HCT116 (cell line): ENCODE measurements at regions not wholly inside any gene's neighbourhood (a gene's known extent, or its start where the extent isn't known, plus 50 kb on each side); places are given as distances from the start of the nearest gene placed in this dataset.
A peak's percentile ranks its signal among the peaks of the same experiment; 100 is the strongest.

ENCODE experiments used
- EGR1 ChIP-seq: IDR thresholded peaks from 2 replicates; pipeline ENCODE4 v1.6.1; 2012; ENCODE audit warnings: low read depth
- EZH2 ChIP-seq: fragments of 200-600 bp; sonication (generic); IDR thresholded peaks from 2 replicates; pipeline ENCODE4 v1.6.1; 2017; ENCODE audit warnings: antibody characterized with exemption, mixed run types
- EZH2phosphoT487 ChIP-seq: fragments of 200-600 bp; IDR thresholded peaks from 2 replicates; pipeline ENCODE4 v1.6.1; 2018; ENCODE audit warnings: antibody characterized with exemption, borderline replicate concordance
- FOSL1 ChIP-seq: IDR thresholded peaks from 2 replicates; pipeline ENCODE4 v1.6.1; 2012; ENCODE audit warnings: low read depth
- POLR2A ChIP-seq: IDR thresholded peaks from 2 replicates; pipeline ENCODE4 v1.7.0; 2011; ENCODE audit warnings: borderline replicate concordance; ENCODE audit not compliant: insufficient read depth, insufficient read length; ENCODE audit errors: extremely low read depth
- POLR2AphosphoS5 ChIP-seq: IDR thresholded peaks from 2 replicates; pipeline ENCODE4 v1.6.1; 2011; ENCODE audit warnings: mild to moderate bottlenecking, low read depth, low read length, moderate library complexity
- SIN3A ChIP-seq: IDR thresholded peaks from 2 replicates; pipeline ENCODE4 v1.6.1; 2012; ENCODE audit warnings: low read depth
- ZNF274 ChIP-seq: fragments of 200-500 bp; sonication (Bioruptor generic); IDR thresholded peaks from 2 replicates; pipeline ENCODE4 v1.6.1; 2014; ENCODE audit warnings: mild to moderate bottlenecking, low read depth, low read length, inconsistent platforms
- TF ChIP-seq, protein P1 (sequence below), 3 experiments: fragments of 200-600 bp in 1 of 3; sonication (generic) in 1 of 3; IDR thresholded peaks in 2 of 3; conservative IDR thresholded peaks in 1 of 3; 2 replicates each; pipeline ENCODE4 v1.5.1; 2012 to 2017; ENCODE audit warnings: low read depth in 2 of 3, low read length in 2 of 3, antibody characterized with exemption in 1 of 3, borderline replicate concordance in 1 of 3, control low read depth in 1 of 3, mild to moderate bottlenecking in 1 of 3, mixed read lengths in 1 of 3, mixed run types in 1 of 3, moderate library complexity in 1 of 3; ENCODE audit not compliant: insufficient read depth in 1 of 3
- TF ChIP-seq, protein P2 (sequence below): IDR thresholded peaks from 2 replicates; pipeline ENCODE4 v1.6.1; 2011; ENCODE audit warnings: mild to moderate bottlenecking, low read length, moderate library complexity; ENCODE audit not compliant: insufficient replicate concordance; ENCODE audit errors: extremely low read depth
- TF ChIP-seq, protein P3 (sequence below): IDR thresholded peaks from 2 replicates; pipeline ENCODE4 v1.6.1; 2012; ENCODE audit warnings: low read depth

DNA sequence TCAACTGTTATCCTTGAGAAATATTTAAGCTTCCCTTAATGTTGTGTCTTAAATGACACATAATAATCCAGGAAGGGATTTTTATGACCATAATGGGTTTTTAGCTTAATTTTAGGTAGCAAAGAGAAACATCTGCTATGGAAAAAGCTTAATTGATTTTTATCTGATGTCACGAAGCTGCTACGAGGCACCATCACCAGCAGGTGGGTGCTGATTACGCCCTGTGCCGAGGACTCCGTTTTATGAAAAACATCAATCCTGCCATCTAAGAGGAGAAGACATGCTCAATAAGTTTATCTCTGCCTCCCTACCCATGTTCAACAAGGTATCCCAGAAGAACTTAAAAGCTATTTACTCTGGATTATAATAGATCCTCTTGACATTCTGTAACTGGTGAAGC is 280.6 kb upstream of the ZFP42 start:
- TF ChIP-seq, protein P1, sequence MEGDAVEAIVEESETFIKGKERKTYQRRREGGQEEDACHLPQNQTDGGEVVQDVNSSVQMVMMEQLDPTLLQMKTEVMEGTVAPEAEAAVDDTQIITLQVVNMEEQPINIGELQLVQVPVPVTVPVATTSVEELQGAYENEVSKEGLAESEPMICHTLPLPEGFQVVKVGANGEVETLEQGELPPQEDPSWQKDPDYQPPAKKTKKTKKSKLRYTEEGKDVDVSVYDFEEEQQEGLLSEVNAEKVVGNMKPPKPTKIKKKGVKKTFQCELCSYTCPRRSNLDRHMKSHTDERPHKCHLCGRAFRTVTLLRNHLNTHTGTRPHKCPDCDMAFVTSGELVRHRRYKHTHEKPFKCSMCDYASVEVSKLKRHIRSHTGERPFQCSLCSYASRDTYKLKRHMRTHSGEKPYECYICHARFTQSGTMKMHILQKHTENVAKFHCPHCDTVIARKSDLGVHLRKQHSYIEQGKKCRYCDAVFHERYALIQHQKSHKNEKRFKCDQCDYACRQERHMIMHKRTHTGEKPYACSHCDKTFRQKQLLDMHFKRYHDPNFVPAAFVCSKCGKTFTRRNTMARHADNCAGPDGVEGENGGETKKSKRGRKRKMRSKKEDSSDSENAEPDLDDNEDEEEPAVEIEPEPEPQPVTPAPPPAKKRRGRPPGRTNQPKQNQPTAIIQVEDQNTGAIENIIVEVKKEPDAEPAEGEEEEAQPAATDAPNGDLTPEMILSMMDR (IDR thresholded peaks at IDR 0.05 in 2 of 3, conservative IDR thresholded peaks at IDR 0.05 in 1 of 3; ENCODE audit: borderline replicate concordance in 1 of 3, insufficient read depth in 1 of 3, low read depth in 2 of 3, low read length in 2 of 3), result peak in 2 of 3 experiments; percentile 20 to 26; a peak in 2 of 6 replicates
- TF ChIP-seq EZH2phosphoT487, result no peak
- TF ChIP-seq ZNF274, result no peak
- TF ChIP-seq EZH2, result no peak
- no peak for TF ChIP-seq POLR2A
- TF ChIP-seq, protein P2, sequence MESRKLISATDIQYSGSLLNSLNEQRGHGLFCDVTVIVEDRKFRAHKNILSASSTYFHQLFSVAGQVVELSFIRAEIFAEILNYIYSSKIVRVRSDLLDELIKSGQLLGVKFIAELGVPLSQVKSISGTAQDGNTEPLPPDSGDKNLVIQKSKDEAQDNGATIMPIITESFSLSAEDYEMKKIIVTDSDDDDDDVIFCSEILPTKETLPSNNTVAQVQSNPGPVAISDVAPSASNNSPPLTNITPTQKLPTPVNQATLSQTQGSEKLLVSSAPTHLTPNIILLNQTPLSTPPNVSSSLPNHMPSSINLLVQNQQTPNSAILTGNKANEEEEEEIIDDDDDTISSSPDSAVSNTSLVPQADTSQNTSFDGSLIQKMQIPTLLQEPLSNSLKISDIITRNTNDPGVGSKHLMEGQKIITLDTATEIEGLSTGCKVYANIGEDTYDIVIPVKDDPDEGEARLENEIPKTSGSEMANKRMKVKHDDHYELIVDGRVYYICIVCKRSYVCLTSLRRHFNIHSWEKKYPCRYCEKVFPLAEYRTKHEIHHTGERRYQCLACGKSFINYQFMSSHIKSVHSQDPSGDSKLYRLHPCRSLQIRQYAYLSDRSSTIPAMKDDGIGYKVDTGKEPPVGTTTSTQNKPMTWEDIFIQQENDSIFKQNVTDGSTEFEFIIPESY, result no peak
- no peak for TF ChIP-seq SIN3A
- no peak for TF ChIP-seq POLR2AphosphoS5
- TF ChIP-seq, protein P3, sequence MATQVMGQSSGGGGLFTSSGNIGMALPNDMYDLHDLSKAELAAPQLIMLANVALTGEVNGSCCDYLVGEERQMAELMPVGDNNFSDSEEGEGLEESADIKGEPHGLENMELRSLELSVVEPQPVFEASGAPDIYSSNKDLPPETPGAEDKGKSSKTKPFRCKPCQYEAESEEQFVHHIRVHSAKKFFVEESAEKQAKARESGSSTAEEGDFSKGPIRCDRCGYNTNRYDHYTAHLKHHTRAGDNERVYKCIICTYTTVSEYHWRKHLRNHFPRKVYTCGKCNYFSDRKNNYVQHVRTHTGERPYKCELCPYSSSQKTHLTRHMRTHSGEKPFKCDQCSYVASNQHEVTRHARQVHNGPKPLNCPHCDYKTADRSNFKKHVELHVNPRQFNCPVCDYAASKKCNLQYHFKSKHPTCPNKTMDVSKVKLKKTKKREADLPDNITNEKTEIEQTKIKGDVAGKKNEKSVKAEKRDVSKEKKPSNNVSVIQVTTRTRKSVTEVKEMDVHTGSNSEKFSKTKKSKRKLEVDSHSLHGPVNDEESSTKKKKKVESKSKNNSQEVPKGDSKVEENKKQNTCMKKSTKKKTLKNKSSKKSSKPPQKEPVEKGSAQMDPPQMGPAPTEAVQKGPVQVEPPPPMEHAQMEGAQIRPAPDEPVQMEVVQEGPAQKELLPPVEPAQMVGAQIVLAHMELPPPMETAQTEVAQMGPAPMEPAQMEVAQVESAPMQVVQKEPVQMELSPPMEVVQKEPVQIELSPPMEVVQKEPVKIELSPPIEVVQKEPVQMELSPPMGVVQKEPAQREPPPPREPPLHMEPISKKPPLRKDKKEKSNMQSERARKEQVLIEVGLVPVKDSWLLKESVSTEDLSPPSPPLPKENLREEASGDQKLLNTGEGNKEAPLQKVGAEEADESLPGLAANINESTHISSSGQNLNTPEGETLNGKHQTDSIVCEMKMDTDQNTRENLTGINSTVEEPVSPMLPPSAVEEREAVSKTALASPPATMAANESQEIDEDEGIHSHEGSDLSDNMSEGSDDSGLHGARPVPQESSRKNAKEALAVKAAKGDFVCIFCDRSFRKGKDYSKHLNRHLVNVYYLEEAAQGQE, result no peak
- no peak for TF ChIP-seq EGR1
- no peak for TF ChIP-seq FOSL1
